Middle frontal gyrus (tissue), 1 donor: ENCODE measurements at regions not wholly inside any gene's neighbourhood (a gene's known extent, or its start where the extent isn't known, plus 50 kb on each side); places are given as distances from the start of the nearest gene placed in this dataset.

ENCODE experiments used
- DNase-seq: peaks from one replicate; pipeline ENCODE4 v3.0.0-alpha.2; 2015; ENCODE audit warnings: low spot score; ENCODE audit errors: extremely low spot score

DNA sequence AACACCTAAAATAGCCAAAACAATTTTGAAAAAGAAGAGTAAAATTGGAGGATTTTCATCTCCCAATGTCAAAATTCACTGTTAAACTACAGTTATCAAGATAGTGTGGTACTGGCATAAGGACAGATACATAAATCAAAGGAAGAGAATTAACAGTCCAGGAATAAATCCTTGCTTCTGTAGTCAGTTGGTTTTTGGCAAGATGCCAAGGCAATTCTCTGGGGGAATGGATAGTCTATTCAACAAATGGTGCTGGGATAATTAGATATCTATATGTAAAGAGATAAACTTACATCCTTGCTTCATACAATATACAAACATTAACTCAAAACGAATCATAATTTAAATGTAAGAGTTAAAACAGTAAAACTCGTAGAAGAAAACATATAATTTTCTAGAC lies 57.9 kb upstream of the SELENOK start:
- no peak for DNase-seq

- no peak for DNase-seq
Measured at GRCh38 chr3:53948174-53948573, 56.5 kb upstream of the SELENOK start.

DNA sequence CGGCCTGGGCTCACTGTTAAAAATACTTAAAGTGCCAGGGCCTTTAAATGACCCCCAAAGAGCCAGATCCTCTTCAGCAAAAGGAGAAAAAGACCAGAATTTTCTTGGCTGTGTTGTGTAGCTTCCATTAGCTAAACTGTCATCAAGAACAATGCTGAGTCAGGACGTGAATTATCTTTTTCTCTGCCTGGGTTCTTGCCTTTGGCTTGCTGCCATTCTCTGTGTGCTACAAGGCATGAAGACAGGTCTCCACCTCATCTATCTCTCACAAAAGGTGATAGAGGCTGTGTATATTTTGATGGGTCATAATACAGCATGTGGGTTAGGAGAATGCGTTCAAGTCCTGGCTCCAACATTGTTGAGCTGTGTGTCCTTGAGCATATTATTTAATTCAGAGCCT lies 52.4 kb upstream of the SELENOK start:
- no peak for DNase-seq

DNA sequence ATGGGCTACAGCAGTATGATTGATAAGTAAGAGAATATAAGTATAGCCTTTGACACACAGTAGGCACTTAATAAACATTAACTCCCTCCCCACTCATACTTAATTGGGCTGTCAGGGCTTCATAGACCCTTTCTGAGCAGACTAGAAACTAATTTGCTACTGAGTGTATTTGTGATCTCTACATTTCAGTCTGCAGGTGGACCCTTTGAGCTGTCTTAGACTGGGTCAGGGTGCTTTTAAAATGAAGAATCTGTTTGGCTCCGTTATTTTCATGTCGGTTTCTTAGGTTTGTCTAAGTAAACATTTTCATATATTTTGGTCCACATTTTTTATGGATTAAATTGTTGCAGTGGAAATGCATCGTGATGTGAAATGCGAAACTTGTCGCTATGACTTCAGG lies 50.3 kb upstream of the SELENOK start:
- no peak for DNase-seq
